ENCODE measurements at regions not wholly inside any gene's neighbourhood (a gene's known extent, or its start where the extent isn't known, plus 50 kb on each side); places are given as distances from the start of the nearest gene placed in this dataset.

- H3K4me3 ChIP-seq (ENCODE audit: low read depth in 2 of 2, low read length in 2 of 2): no peak overlapping the region
- in situ Hi-C loops (cut with HindIII; ENCODE audit: low pct_unique_long_range_greater_than_20kb, low sequenced_read_pairs): no loop called here
- no TSS peak for BruUV-seq (replicated peaks)
- no peaks in the 10 kb centered on the region for H3K4me1 ChIP-seq (ENCODE audit: control insufficient read depth, insufficient read depth, low read length)
- no peaks in the 10 kb centered on the region for H3K9me3 ChIP-seq (ENCODE audit: control insufficient read depth, insufficient read depth, low read depth, low read length)
- no peak overlapping the region for H3K27ac ChIP-seq (ENCODE audit: low read length)
- TF ChIP-seq CTCF (IDR thresholded peaks at IDR 0.05): no peak
- TF ChIP-seq REST (IDR thresholded peaks at IDR 0.05; ENCODE audit: insufficient read depth in 1 of 2, low read depth in 2 of 2, low read length in 1 of 2): no peak
- no peak for TF ChIP-seq TCF7L2 (IDR thresholded peaks at IDR 0.05; ENCODE audit: low read depth, low read length)
- no peak for TF ChIP-seq SIN3A (IDR thresholded peaks at IDR 0.05; ENCODE audit: borderline replicate concordance, insufficient read depth, low read depth, low read length)
- no peak for TF ChIP-seq POLR2AphosphoS5 (IDR thresholded peaks at IDR 0.05; ENCODE audit: low read depth, low read length)
- no peaks in the 10 kb centered on the region for H3K27me3 ChIP-seq (ENCODE audit: control insufficient read depth, insufficient read depth, low read length)
- CTCF ChIA-PET: no interaction called here
- no peak for DNase-seq (ENCODE audit: low read depth, low spot score)
- POLR2A ChIA-PET: no interaction called here
- ATAC-seq: no peak
- no peaks in the 10 kb centered on the region for H3K36me3 ChIP-seq (ENCODE audit: control insufficient read depth, insufficient read depth, low read length)
- intact Hi-C loops (cut with micrococcal nuclease; ENCODE audit: unreplicated experiment): no loop called here
These were observed 556.2 kb downstream of the TLE4 start for GRCh38 chr9:80127920-80128319.

- DNase-seq (ENCODE audit: low read depth, low spot score): no peak
- Histone ChIP-seq H3K9me3 (ENCODE audit: control insufficient read depth, insufficient read depth, low read depth, low read length) (no peaks in the 10 kb centered on the region), H3K4me1 (ENCODE audit: control insufficient read depth, insufficient read depth, low read length) (no peaks in the 10 kb centered on the region), H3K36me3 (ENCODE audit: control insufficient read depth, insufficient read depth, low read length) (no peaks in the 10 kb centered on the region), H3K27ac (ENCODE audit: low read length) (no peak overlapping the region), H3K27me3 (ENCODE audit: control insufficient read depth, insufficient read depth, low read length) (no peaks in the 10 kb centered on the region), H3K4me3 (ENCODE audit: low read depth in 2 of 2, low read length in 2 of 2) (no peak overlapping the region)
- ChIA-PET POLR2A (no interaction called here), CTCF (no interaction called here)
- in situ Hi-C loops (cut with HindIII; ENCODE audit: low pct_unique_long_range_greater_than_20kb, low sequenced_read_pairs): no loop called here
- no TSS peak for BruUV-seq (replicated peaks)
- ATAC-seq: no peak
- intact Hi-C loops (cut with micrococcal nuclease; ENCODE audit: unreplicated experiment): no loop called here
- TF ChIP-seq SIN3A (IDR thresholded peaks at IDR 0.05; ENCODE audit: borderline replicate concordance, insufficient read depth, low read depth, low read length): no peak
- TF ChIP-seq CTCF (IDR thresholded peaks at IDR 0.05): no peak
- TF ChIP-seq REST (IDR thresholded peaks at IDR 0.05; ENCODE audit: insufficient read depth in 1 of 2, low read depth in 2 of 2, low read length in 1 of 2): no peak
- TF ChIP-seq POLR2AphosphoS5 (IDR thresholded peaks at IDR 0.05; ENCODE audit: low read depth, low read length): no peak
- TF ChIP-seq TCF7L2 (IDR thresholded peaks at IDR 0.05; ENCODE audit: low read depth, low read length): no peak
These were observed 554.0 kb downstream of the TLE4 start for GRCh38 chr9:80125731-80126264.

All from Panc1 (cell line).